ENCODE measurements at regions not wholly inside any gene's neighbourhood (a gene's known extent, or its start where the extent isn't known, plus 50 kb on each side); places are given as distances from the start of the nearest gene placed in this dataset.

DNA sequence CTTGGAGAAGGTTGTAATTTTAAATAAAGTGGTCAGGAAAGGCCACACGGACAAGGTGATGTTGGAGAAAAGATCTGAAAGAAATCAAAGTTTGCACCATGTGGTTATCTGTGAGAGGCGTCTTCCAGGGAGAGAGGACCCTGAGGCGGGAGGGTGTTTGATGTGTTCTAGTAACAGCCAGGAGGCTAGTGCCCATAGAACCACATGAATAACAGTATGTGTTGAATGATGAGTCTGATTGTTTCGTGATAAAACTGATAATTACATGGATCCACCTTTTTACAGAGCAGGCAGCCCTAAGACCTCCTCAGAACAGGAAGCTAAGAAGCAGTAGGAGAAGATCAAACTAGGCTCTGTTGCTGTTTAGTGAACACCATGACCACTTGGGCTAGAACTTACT is 91.4 kb downstream of the SCG2 start:
- H3T11ph ChIP-seq (ENCODE audit: low read length): no peak overlapping the region
- no peak overlapping the region for H3K27ac Mint-ChIP-seq
- H3K4me3 Mint-ChIP-seq: no peak overlapping the region
- H3K56ac ChIP-seq (ENCODE audit: insufficient read length, low read depth, low read length): no peak overlapping the region
- no peak overlapping the region for H3K18ac ChIP-seq (ENCODE audit: insufficient read length, low read depth, low read length)
- WGBS (ENCODE audit: extremely low coverage, insufficient read length, low lambda C conversion rate): no CpG with 5 or more reads among the region's 4 CpGs
- no peaks in the 10 kb centered on the region for H3K23me2 ChIP-seq (ENCODE audit: insufficient read length, low read depth, low read length, poor library complexity, severe bottlenecking)
- H4K5ac ChIP-seq (ENCODE audit: insufficient read length, low read depth, low read length): no peak overlapping the region
- H2AFZ ChIP-seq (ENCODE audit: low read length): no peak overlapping the region
- no peaks in the 10 kb centered on the region for H3K9me3 Mint-ChIP-seq
- H4K91ac ChIP-seq (ENCODE audit: insufficient read length, low read depth, low read length): no peak overlapping the region
- H2BK15ac ChIP-seq (ENCODE audit: low read depth, low read length): no peak overlapping the region
- H4K8ac ChIP-seq (replicated peaks; ENCODE audit: insufficient read length, low read depth, low read length): no peak overlapping the region
- H4K20me1 ChIP-seq (ENCODE audit: control insufficient read depth, insufficient read depth, insufficient read length): no peaks in the 10 kb centered on the region
- no peaks in the 10 kb centered on the region; the same call in 1 of the 2 replicates for H3K79me2 ChIP-seq (ENCODE audit: insufficient read depth, low read length)
- H3K4me2 ChIP-seq (ENCODE audit: insufficient read depth, insufficient read length, low read length): no peak overlapping the region
- no peak overlapping the region for H2AK5ac ChIP-seq (ENCODE audit: insufficient read length, low read length)
- H2BK12ac ChIP-seq (ENCODE audit: insufficient read length, low read depth, low read length): no peak overlapping the region
- H2BK120ac ChIP-seq (ENCODE audit: low read depth, low read length, poor library complexity, severe bottlenecking): no peak overlapping the region
- H2BK5ac ChIP-seq (ENCODE audit: insufficient read length, low read length): no peak overlapping the region
- H3K9ac ChIP-seq (ENCODE audit: extremely low read depth, insufficient read length, low read length): no peak overlapping the region
- H3K27me3 Mint-ChIP-seq (ENCODE audit: low read depth): peaks cover 25% of the 10 kb centered on the region
- H3K36me3 Mint-ChIP-seq (ENCODE audit: insufficient read depth in 1 of 3, low read depth in 3 of 3): no peaks in the 10 kb centered on the region
- no peak overlapping the region for H3K23ac ChIP-seq (ENCODE audit: insufficient read length, low read depth, low read length)
- no peaks in the 10 kb centered on the region for H3K79me1 ChIP-seq (ENCODE audit: insufficient read depth, low read depth, low read length, poor library complexity, severe bottlenecking)
- no peaks in the 10 kb centered on the region for H3K4me1 ChIP-seq (ENCODE audit: insufficient read depth, low read length)
- H3K9me3 ChIP-seq (ENCODE audit: control insufficient read depth, low read depth, low read length): no peaks in the 10 kb centered on the region
- H3K14ac ChIP-seq (ENCODE audit: insufficient read depth, low read length): no peak overlapping the region
- DNase-seq: no peak
- peaks cover 9% of the 10 kb centered on the region in 2 experiments for H3K4me1 Mint-ChIP-seq
- no peak overlapping the region for H2BK20ac ChIP-seq (ENCODE audit: low read depth, low read length, poor library complexity, severe bottlenecking)
- H3K4ac ChIP-seq (ENCODE audit: low read depth, low read length): no peak overlapping the region
- TF ChIP-seq CTCF (conservative IDR thresholded peaks at IDR 0.05): no peak
- H3K27me3 ChIP-seq (ENCODE audit: insufficient read depth, low read length): no peaks in the 10 kb centered on the region
- no peak overlapping the region for H3K27ac ChIP-seq (ENCODE audit: insufficient read length, low read depth, low read length)

Data from H9 (cell line).